GM23248 (cell line): ENCODE measurements at regions not wholly inside any gene's neighbourhood (a gene's known extent, or its start where the extent isn't known, plus 50 kb on each side); places are given as distances from the start of the nearest gene placed in this dataset.

Source experiments
- DNase-seq: peaks from one replicate; pipeline ENCODE4 v3.0.0-alpha.2; 2015
- H2AFZ ChIP-seq: fragments of 200-600 bp; sonication (generic); 2 replicates; pipeline ENCODE4 v1.6.1; 2016; ENCODE audit warnings: antibody characterized with exemption
- H3F3A ChIP-seq: fragments of 200-600 bp; sonication (generic); 2 replicates; pipeline ENCODE4 v1.6.1; 2016; ENCODE audit warnings: mild to moderate bottlenecking, antibody characterized with exemption, mixed run types; ENCODE audit not compliant: insufficient read depth
- H3K27ac ChIP-seq: fragments of 200-600 bp; sonication (generic); 2 replicates; pipeline ENCODE4 v1.5.1; 2016; ENCODE audit warnings: mild to moderate bottlenecking
- H3K27me3 ChIP-seq: fragments of 200-600 bp; sonication (generic); replicated peaks from 2 replicates; pipeline ENCODE4 v1.6.1; 2016; ENCODE audit warnings: mild to moderate bottlenecking; ENCODE audit not compliant: insufficient read depth
- H3K36me3 ChIP-seq: fragments of 200-600 bp; sonication (generic); 2 replicates; pipeline ENCODE4 v1.6.1; 2016; ENCODE audit warnings: low read depth, mild to moderate bottlenecking
- H3K4me1 ChIP-seq: fragments of 200-600 bp; sonication (generic); 2 replicates; pipeline ENCODE4 v1.6.1; 2016; ENCODE audit warnings: mild to moderate bottlenecking; ENCODE audit not compliant: insufficient read depth
- H3K4me2 ChIP-seq: fragments of 200-600 bp; sonication (generic); one replicate; pipeline ENCODE4 v1.6.1; 2016; ENCODE audit warnings: mild to moderate bottlenecking; ENCODE audit not compliant: unreplicated experiment
- H3K4me3 ChIP-seq: fragments of 200-600 bp; sonication (generic); 2 replicates; pipeline ENCODE4 v1.5.1; 2016; ENCODE audit warnings: mild to moderate bottlenecking
- H3K79me2 ChIP-seq: fragments of 200-600 bp; sonication (generic); 2 replicates; pipeline ENCODE4 v1.6.1; 2016; ENCODE audit warnings: mild to moderate bottlenecking; ENCODE audit not compliant: insufficient read depth
- H3K9ac ChIP-seq: fragments of 200-600 bp; sonication (generic); 2 replicates; pipeline ENCODE4 v1.6.1; 2016; ENCODE audit warnings: mild to moderate bottlenecking
- H3K9me2 ChIP-seq: fragments of 200-600 bp; sonication (generic); 2 replicates; pipeline ENCODE4 v1.6.1; 2016; ENCODE audit warnings: mixed run types, mild to moderate bottlenecking, moderate library complexity; ENCODE audit not compliant: insufficient read depth
- H3K9me3 ChIP-seq: fragments of 200-600 bp; sonication (generic); one replicate; pipeline ENCODE4 v1.6.1; 2017; ENCODE audit warnings: low read depth
- H4K20me1 ChIP-seq: fragments of 200-600 bp; sonication (generic); 2 replicates; pipeline ENCODE4 v1.6.0; 2016; ENCODE audit not compliant: insufficient read depth
- EZH2 ChIP-seq: fragments of 200-600 bp; sonication (generic); IDR thresholded peaks from 2 replicates; pipeline ENCODE4 v1.6.1; 2018; ENCODE audit warnings: antibody characterized with exemption, mild to moderate bottlenecking; ENCODE audit not compliant: insufficient read depth, poor library complexity, severe bottlenecking
- EZH2phosphoT487 ChIP-seq: fragments of 200-600 bp; sonication (generic); IDR thresholded peaks from 2 replicates; pipeline ENCODE4 v1.6.1; 2018; ENCODE audit warnings: antibody characterized with exemption, moderate library complexity, mild to moderate bottlenecking, low read depth; ENCODE audit not compliant: insufficient read depth
- WGBS, 2 experiments: methylation state at CpG; one replicate each; pipeline ENCODE4 v1.1.6; 2015 to 2017; ENCODE audit warnings: low lambda C conversion rate in 2 of 2, low coverage in 1 of 2; ENCODE audit errors: missing lambda C conversion rate in 2 of 2; 5-methylcytosine and 5-hydroxymethylcytosine counted together
- in situ Hi-C: fragments of 300-500 bp; cut with MboI; formaldehyde crosslinking; loops from 2 replicates; pipeline ENCODE4 v1.15.0; 2020

- Histone ChIP-seq H3K27ac (no peak overlapping the region), H3K4me2 (no peak overlapping the region), H3K9me3 (no peaks in the 10 kb centered on the region), H3K9ac (no peak overlapping the region), H3F3A (no peaks in the 10 kb centered on the region), H3K4me1 (no peaks in the 10 kb centered on the region), H3K79me2 (no peaks in the 10 kb centered on the region), H3K27me3 (no peaks in the 10 kb centered on the region), H4K20me1 (no peaks in the 10 kb centered on the region), H3K9me2 (no peaks in the 10 kb centered on the region), H2AFZ (no peak overlapping the region), H3K4me3 (no peak overlapping the region), H3K36me3 (no peaks in the 10 kb centered on the region)
- WGBS, 2 experiments, result 0% methylated on average over 1 of the region's 1 CpG
- no peak for DNase-seq
- TF ChIP-seq EZH2, result no peak
- TF ChIP-seq EZH2phosphoT487, result no peak
- in situ Hi-C loops, result no loop called here
Observed at GRCh38 chr1:82614090-82614489, 813.4 kb downstream of the ADGRL2 start.

- Histone ChIP-seq H3K27ac (no peak overlapping the region), H3K36me3 (no peaks in the 10 kb centered on the region), H4K20me1 (no peaks in the 10 kb centered on the region), H3K9ac (no peak overlapping the region), H2AFZ (no peak overlapping the region), H3F3A (no peaks in the 10 kb centered on the region), H3K4me2 (no peak overlapping the region), H3K4me3 (no peak overlapping the region), H3K4me1 (no peaks in the 10 kb centered on the region), H3K9me3 (no peaks in the 10 kb centered on the region), H3K9me2 (no peaks in the 10 kb centered on the region), H3K79me2 (no peaks in the 10 kb centered on the region), H3K27me3 (no peaks in the 10 kb centered on the region)
- no peak for TF ChIP-seq EZH2phosphoT487
- no peak for TF ChIP-seq EZH2
- in situ Hi-C loops, result no loop called here
- 37 to 39% methylated on average over 3 of the region's 3 CpGs for WGBS, 2 experiments
- DNase-seq, result no peak
Observed at GRCh38 chr1:82612986-82613385, 812.3 kb downstream of the ADGRL2 start.

- Histone ChIP-seq H2AFZ (no peak overlapping the region), H3K9me2 (no peaks in the 10 kb centered on the region), H3K27me3 (no peaks in the 10 kb centered on the region), H3F3A (no peaks in the 10 kb centered on the region), H3K4me1 (no peaks in the 10 kb centered on the region), H3K79me2 (no peaks in the 10 kb centered on the region), H3K9ac (no peak overlapping the region), H3K27ac (no peak overlapping the region), H3K4me2 (no peak overlapping the region), H4K20me1 (no peaks in the 10 kb centered on the region), H3K9me3 (no peaks in the 10 kb centered on the region), H3K4me3 (no peak overlapping the region), H3K36me3 (no peaks in the 10 kb centered on the region)
- 60 to 63% methylated on average over 1 of the region's 1 CpG for WGBS, 2 experiments
- DNase-seq, result no peak
- no peak for TF ChIP-seq EZH2
- no peak for TF ChIP-seq EZH2phosphoT487
- in situ Hi-C loops, result no loop called here
Observed at GRCh38 chr1:82606546-82606945, 805.8 kb downstream of the ADGRL2 start.

GRCh38 chr1:82604524-82604923 lies 803.8 kb downstream of the ADGRL2 start:
- no peaks in the 10 kb centered on the region for H3K9me3 ChIP-seq
- H3K4me1 ChIP-seq, result no peaks in the 10 kb centered on the region
- H2AFZ ChIP-seq, result no peak overlapping the region
- H3K79me2 ChIP-seq, result no peaks in the 10 kb centered on the region
- no peak overlapping the region for H3K27ac ChIP-seq
- H3K4me2 ChIP-seq, result no peak overlapping the region
- H3K4me3 ChIP-seq, result no peak overlapping the region
- H3K27me3 ChIP-seq, result no peaks in the 10 kb centered on the region
- no peaks in the 10 kb centered on the region for H4K20me1 ChIP-seq
- no peak overlapping the region for H3K9ac ChIP-seq
- DNase-seq, result no peak
- H3F3A ChIP-seq, result no peaks in the 10 kb centered on the region
- H3K36me3 ChIP-seq, result no peaks in the 10 kb centered on the region
- in situ Hi-C loops, result no loop called here
- WGBS, 2 experiments, result 59 to 69% methylated on average over 4 of the region's 4 CpGs
- no peaks in the 10 kb centered on the region for H3K9me2 ChIP-seq
- TF ChIP-seq EZH2phosphoT487 (no peak), EZH2 (no peak)

GRCh38 chr1:82600314-82600713 lies 799.6 kb downstream of the ADGRL2 start:
- no peaks in the 10 kb centered on the region for H3F3A ChIP-seq
- no peaks in the 10 kb centered on the region for H3K9me3 ChIP-seq
- no peak for TF ChIP-seq EZH2phosphoT487
- TF ChIP-seq EZH2, result no peak
- no peaks in the 10 kb centered on the region for H3K27me3 ChIP-seq
- H3K4me3 ChIP-seq, result no peak overlapping the region
- H3K4me1 ChIP-seq, result no peaks in the 10 kb centered on the region
- no peaks in the 10 kb centered on the region for H3K9me2 ChIP-seq
- H3K27ac ChIP-seq, result no peak overlapping the region
- no peak for DNase-seq
- H4K20me1 ChIP-seq, result no peaks in the 10 kb centered on the region
- no peak overlapping the region for H3K9ac ChIP-seq
- H3K36me3 ChIP-seq, result no peaks in the 10 kb centered on the region
- no peak overlapping the region for H2AFZ ChIP-seq
- no peaks in the 10 kb centered on the region for H3K79me2 ChIP-seq
- H3K4me2 ChIP-seq, result no peak overlapping the region
- in situ Hi-C loops, result no loop called here
